AG04450 (cell line): ENCODE measurements at regions not wholly inside any gene's neighbourhood (a gene's known extent, or its start where the extent isn't known, plus 50 kb on each side); places are given as distances from the start of the nearest gene placed in this dataset.

Experiments
- CTCF ChIA-PET: fragments of 300-600, 350-600 bp; formaldehyde crosslinking; extraction: SDS; loops from one replicate; lab custom pipeline; 2022; ENCODE audit warnings: antibody characterized with exemption, inconsistent platforms; lab: Charles Lee
- POLR2A ChIA-PET: fragments of 350-600 bp; formaldehyde crosslinking; extraction: SDS; loops from one replicate; lab custom pipeline; 2021; ENCODE audit warnings: antibody characterized with exemption, inconsistent platforms; lab: Yijun Ruan, JAX
- DNase-seq: peaks from one replicate; pipeline ENCODE4 v3.0.0-alpha.2; 2011; ENCODE audit warnings: low read depth, low spot score
- H3K27ac ChIP-seq: one replicate; pipeline ENCODE4 v1.5.1; 2012; ENCODE audit warnings: low read depth, low read length, control low read depth
- H3K27me3 ChIP-seq: one replicate; pipeline ENCODE4 v1.6.0; 2012; ENCODE audit warnings: low read length; ENCODE audit not compliant: control insufficient read depth, insufficient read depth
- H3K4me3 ChIP-seq: 2 replicates; pipeline ENCODE4 v1.5.1; 2011; ENCODE audit warnings: mild to moderate bottlenecking, low read depth, low read length, control low read depth
- H3K9me3 ChIP-seq: 2 replicates; pipeline ENCODE4 v1.5.1; 2012; ENCODE audit warnings: low read length; ENCODE audit not compliant: control insufficient read depth, insufficient read depth
- TF ChIP-seq, protein P1 (sequence below): IDR thresholded peaks from 2 replicates; pipeline ENCODE4 v1.5.1; 2011; ENCODE audit warnings: low read depth, low read length, control low read depth, inconsistent platforms

DNA sequence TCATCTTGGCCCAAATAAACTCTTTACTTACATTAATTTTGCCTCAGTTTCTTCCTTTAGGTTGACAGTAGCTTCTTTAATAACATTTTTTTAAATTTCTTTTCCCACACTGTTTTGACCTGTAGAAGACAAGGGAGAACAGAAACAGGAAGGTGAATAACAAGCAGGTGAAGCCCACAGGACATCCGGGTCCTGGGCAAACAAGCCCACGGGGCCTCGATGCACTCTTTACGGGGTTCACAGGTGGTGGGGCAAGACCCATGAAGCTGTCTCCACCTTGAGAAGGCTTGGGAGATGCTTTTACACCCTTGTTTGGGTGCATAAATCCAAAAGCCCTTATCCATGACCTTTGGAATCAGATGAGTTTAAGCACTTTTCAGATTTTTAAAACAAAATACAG lies 301.0 kb upstream of the MGAT5 start:
- CTCF ChIA-PET, result no interaction called here
- Histone ChIP-seq H3K27me3 (peaks cover 3% of the 10 kb centered on the region), H3K9me3 (no peaks in the 10 kb centered on the region), H3K27ac (no peak overlapping the region), H3K4me3 (no peak overlapping the region)
- TF ChIP-seq, protein P1, sequence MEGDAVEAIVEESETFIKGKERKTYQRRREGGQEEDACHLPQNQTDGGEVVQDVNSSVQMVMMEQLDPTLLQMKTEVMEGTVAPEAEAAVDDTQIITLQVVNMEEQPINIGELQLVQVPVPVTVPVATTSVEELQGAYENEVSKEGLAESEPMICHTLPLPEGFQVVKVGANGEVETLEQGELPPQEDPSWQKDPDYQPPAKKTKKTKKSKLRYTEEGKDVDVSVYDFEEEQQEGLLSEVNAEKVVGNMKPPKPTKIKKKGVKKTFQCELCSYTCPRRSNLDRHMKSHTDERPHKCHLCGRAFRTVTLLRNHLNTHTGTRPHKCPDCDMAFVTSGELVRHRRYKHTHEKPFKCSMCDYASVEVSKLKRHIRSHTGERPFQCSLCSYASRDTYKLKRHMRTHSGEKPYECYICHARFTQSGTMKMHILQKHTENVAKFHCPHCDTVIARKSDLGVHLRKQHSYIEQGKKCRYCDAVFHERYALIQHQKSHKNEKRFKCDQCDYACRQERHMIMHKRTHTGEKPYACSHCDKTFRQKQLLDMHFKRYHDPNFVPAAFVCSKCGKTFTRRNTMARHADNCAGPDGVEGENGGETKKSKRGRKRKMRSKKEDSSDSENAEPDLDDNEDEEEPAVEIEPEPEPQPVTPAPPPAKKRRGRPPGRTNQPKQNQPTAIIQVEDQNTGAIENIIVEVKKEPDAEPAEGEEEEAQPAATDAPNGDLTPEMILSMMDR, result no peak
- DNase-seq, result no peak
- POLR2A ChIA-PET, result no interaction called here

GRCh38 chr2:133953524-133953923 lies 300.3 kb upstream of the MGAT5 start:
- POLR2A ChIA-PET, result no interaction called here
- no peak for DNase-seq
- Histone ChIP-seq H3K27me3 (peaks cover 3% of the 10 kb centered on the region), H3K27ac (no peak overlapping the region), H3K4me3 (no peak overlapping the region), H3K9me3 (no peaks in the 10 kb centered on the region)
- CTCF ChIA-PET, result interaction anchor here (0.6 kb wide), 1 partner anchor 20 kb away, joined by 3 read pairs; no protein-coding TSS in a partner anchor
- TF ChIP-seq, protein P1, result no peak

DNA sequence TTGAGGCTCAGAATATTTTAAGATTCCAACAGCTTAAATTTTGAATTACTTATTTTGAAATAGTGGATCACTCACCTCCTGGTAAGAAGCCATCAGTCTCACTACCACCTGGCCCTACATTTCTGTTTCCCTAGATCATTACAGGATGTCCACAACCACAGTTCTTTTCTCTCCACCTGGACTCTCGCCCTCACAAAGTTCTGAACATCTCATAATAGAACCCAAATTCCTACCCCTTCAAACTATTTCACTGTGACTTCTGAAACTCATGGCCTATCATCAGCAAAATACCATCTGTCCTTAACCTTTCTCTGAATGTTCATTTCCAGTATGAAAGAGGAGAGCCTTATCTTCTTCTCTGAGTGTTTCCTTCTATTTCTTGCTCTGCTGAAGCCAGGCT lies 299.2 kb upstream of the MGAT5 start:
- ChIA-PET CTCF (no interaction called here), POLR2A (no interaction called here)
- Histone ChIP-seq H3K27ac (no peak overlapping the region), H3K4me3 (no peak overlapping the region), H3K9me3 (no peaks in the 10 kb centered on the region), H3K27me3 (peaks cover 3% of the 10 kb centered on the region)
- no peak for DNase-seq
- TF ChIP-seq, protein P1, result no peak

DNA sequence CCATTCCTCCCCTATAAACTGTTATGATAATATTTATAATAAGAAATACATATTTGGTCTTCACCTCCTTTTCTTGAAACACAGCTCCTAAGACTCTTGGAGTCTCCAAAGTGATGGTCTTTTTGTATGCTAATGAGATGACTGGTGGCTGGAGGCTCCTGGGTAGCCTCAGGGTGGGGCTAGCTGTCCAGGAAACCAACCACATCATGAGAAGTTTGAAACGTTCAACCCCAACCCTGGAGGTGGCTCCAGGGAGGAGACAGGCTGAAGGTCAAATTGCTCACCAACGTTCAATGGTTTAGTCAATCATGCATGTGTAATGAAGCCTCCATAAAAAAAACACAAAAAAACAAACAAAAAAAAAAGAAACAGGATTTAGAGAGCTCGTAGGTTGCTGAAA lies 298.7 kb upstream of the MGAT5 start:
- no peak overlapping the region for H3K4me3 ChIP-seq
- ChIA-PET CTCF (no interaction called here), POLR2A (no interaction called here)
- no peaks in the 10 kb centered on the region for H3K9me3 ChIP-seq
- H3K27ac ChIP-seq, result no peak overlapping the region
- DNase-seq, result no peak
- H3K27me3 ChIP-seq, result peaks cover under 1% of the 10 kb centered on the region
- TF ChIP-seq, protein P1, result no peak; the same call in 1 of the 2 replicates

DNA sequence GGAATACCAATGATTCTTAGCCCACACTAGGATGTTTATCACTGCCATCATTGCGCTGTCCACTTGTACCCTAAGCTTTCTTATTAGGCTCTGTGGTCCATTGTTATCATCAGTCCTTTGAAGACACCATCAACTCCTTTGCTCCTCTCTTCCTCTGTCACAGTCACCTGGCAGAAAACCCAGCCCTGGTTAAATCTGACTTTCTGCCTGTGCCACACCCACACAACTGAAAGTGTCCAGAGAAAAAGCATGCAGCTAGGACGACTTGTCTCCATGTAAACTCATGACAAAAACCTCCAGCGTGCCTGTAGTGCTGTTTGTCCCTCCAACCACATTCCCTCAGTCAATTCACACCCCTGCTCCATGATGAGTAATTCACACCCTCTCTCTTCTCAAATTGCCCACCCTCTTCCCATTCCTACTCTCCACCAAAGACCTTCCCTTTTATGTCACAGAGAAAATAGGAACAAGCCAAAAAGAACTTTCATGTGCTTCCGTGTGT lies 297.4 kb upstream of the MGAT5 start:
- ChIA-PET CTCF (interaction anchor here (0.7 kb wide), 1 partner anchor 70 kb away, joined by 3 read pairs; no protein-coding TSS in a partner anchor), POLR2A (no interaction called here)
- H3K27ac ChIP-seq, result no peak overlapping the region
- no peaks in the 10 kb centered on the region for H3K27me3 ChIP-seq
- no peak for DNase-seq
- H3K4me3 ChIP-seq, result no peak overlapping the region
- H3K9me3 ChIP-seq, result no peaks in the 10 kb centered on the region
- TF ChIP-seq, protein P1, result no peak
